ENCODE measurements at regions not wholly inside any gene's neighbourhood (a gene's known extent, or its start where the extent isn't known, plus 50 kb on each side); places are given as distances from the start of the nearest gene placed in this dataset.

- WGBS, result 88% methylated on average over 5 of the region's 5 CpGs
- Histone ChIP-seq H3K4me3 (ENCODE audit: low read depth in 1 of 3, low read length in 3 of 3) (no peak overlapping the region), H3K36me3 (ENCODE audit: control insufficient read depth in 4 of 4, insufficient read depth in 3 of 4, low read depth in 1 of 4, low read length in 3 of 4) (no peaks in the 10 kb centered on the region), H3K9me3 (ENCODE audit: control insufficient read depth in 4 of 4, low read length in 3 of 4) (no peaks in the 10 kb centered on the region), H3K27me3 (ENCODE audit: control insufficient read depth in 4 of 4, insufficient read depth in 4 of 4, low read length in 3 of 4) (no peaks in the 10 kb centered on the region), H3K4me1 (ENCODE audit: control insufficient read depth in 4 of 4, insufficient read depth in 4 of 4, low read length in 3 of 4) (no peaks in the 10 kb centered on the region), H3K27ac (ENCODE audit: low read depth in 1 of 2, low read length in 2 of 2) (no peak overlapping the region), H3K9ac (ENCODE audit: low read depth in 1 of 2, low read length in 2 of 2) (no peak overlapping the region)
- DNase-seq (ENCODE audit: low spot score), result no peak
- TF ChIP-seq SP1 (IDR thresholded peaks at IDR 0.05) (no peak), NR2F2 (IDR thresholded peaks at IDR 0.05) (no peak), MAX (IDR thresholded peaks at IDR 0.05) (no peak), ZBTB33 (IDR thresholded peaks at IDR 0.05) (no peak), REST (IDR thresholded peaks at IDR 0.05) (no peak), EGR1 (IDR thresholded peaks at IDR 0.05; ENCODE audit: low read depth in 2 of 2) (no peak), RAD21 (IDR thresholded peaks at IDR 0.05) (no peak), TAF1 (conservative IDR thresholded peaks at IDR 0.05) (no peak), FOXA2 (IDR thresholded peaks at IDR 0.05) (no peak), JUND (IDR thresholded peaks at IDR 0.05) (no peak), RXRA (IDR thresholded peaks at IDR 0.05) (no peak), HNF4A (conservative IDR thresholded peaks at IDR 0.05) (no peak), HNF4G (IDR thresholded peaks at IDR 0.05) (no peak), FOXA1 (IDR thresholded peaks at IDR 0.05) (no peak), YY1 (IDR thresholded peaks at IDR 0.05) (no peak), GABPA (IDR thresholded peaks at IDR 0.05 in 1 of 2, conservative IDR thresholded peaks at IDR 0.05 in 1 of 2) (no peak), ATF3 (IDR thresholded peaks at IDR 0.05) (no peak), CTCF (IDR thresholded peaks at IDR 0.05; ENCODE audit: low read depth, low read length, missing input control) (no peak)
Observed at GRCh38 chr6:137766596-137767370, 100.3 kb upstream of the TNFAIP3 start.
